ENCODE measurements at regions not wholly inside any gene's neighbourhood (a gene's known extent, or its start where the extent isn't known, plus 50 kb on each side); places are given as distances from the start of the nearest gene placed in this dataset.

DNA sequence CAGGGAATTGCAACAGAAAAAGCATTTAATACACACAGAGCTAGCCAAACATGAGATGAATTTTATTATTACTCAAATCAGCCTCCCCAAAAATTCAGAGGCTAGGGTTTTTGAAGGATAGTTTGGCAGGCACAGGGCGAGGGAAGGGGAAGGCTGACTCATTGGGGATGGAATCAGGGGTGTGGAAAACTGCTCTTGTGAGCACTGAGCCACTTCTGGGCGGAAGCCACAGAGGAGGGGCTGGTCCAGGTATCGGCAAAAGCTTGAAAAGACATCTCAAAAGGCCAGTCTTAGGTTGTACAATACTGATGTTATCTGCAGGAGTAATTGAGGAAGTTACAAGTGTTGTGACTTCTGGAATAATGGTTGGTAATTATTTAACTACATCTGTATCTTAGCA, 109.4 kb downstream of the TLR5 start:
- Histone ChIP-seq H4K8ac (ENCODE audit: low read depth in 2 of 2, low read length in 2 of 2) (no peak overlapping the region), H3K4me1 (ENCODE audit: control insufficient read depth, insufficient read depth, low read length) (no peaks in the 10 kb centered on the region), H3K36me3 (ENCODE audit: control insufficient read depth, insufficient read depth, low read length) (no peaks in the 10 kb centered on the region), H4K91ac (ENCODE audit: insufficient read depth, low read depth, low read length) (no peak overlapping the region), H2BK20ac (ENCODE audit: low read depth, low read length) (no peak overlapping the region), H3K4me3 (ENCODE audit: insufficient read depth, low read depth, low read length) (no peak overlapping the region), H3K79me1 (ENCODE audit: low read depth in 1 of 2, low read length in 2 of 2) (no peaks in the 10 kb centered on the region), H2AFZ (replicated peaks; ENCODE audit: low read length, poor library complexity) (no peak overlapping the region), H3K4me2 (ENCODE audit: low read depth, low read length) (no peak overlapping the region), H3K27me3 (ENCODE audit: control insufficient read depth, insufficient read depth, low read length) (peaks cover 17% of the 10 kb centered on the region), H3K27ac (ENCODE audit: insufficient read depth, low read length) (no peak overlapping the region), H3K23ac (ENCODE audit: low read depth, low read length) (no peak overlapping the region), H3K9ac (ENCODE audit: low read depth, low read length) (no peak overlapping the region), H2BK120ac (ENCODE audit: low read depth, low read length) (no peak overlapping the region), H3K4ac (ENCODE audit: low read depth, low read length) (no peak overlapping the region), H3K9me1 (ENCODE audit: insufficient read depth, low read length) (no peaks in the 10 kb centered on the region), H2BK15ac (ENCODE audit: low read depth, low read length) (no peak overlapping the region), H2BK5ac (ENCODE audit: low read depth, low read length, poor library complexity, severe bottlenecking) (no peak overlapping the region), H4K20me1 (ENCODE audit: insufficient read depth, low read length) (no peaks in the 10 kb centered on the region), H3K18ac (ENCODE audit: low read depth, low read length) (no peak overlapping the region), H3K56ac (ENCODE audit: extremely low read depth, insufficient read depth, low read length) (no peak overlapping the region), H3K14ac (replicated peaks; ENCODE audit: low read depth, low read length) (no peak overlapping the region), H4K5ac (ENCODE audit: low read depth, low read length) (no peak overlapping the region), H2AK5ac (ENCODE audit: low read depth, low read length) (no peak overlapping the region), H2AK9ac (replicated peaks; ENCODE audit: low read depth, low read length, poor library complexity) (no peak overlapping the region), H3K9me3 (ENCODE audit: control insufficient read depth, insufficient read depth, low read length) (no peaks in the 10 kb centered on the region)
- ATAC-seq (ENCODE audit: low read depth) (no peak), DNase-seq (no peak)
- ChIA-PET CTCF (no interaction called here), POLR2A (ENCODE audit: unreplicated experiment) (no interaction called here)
- in situ Hi-C loops (cut with MboI; ENCODE audit: low sequenced_read_pairs) (no loop called here), dilution Hi-C loops (cut with HindIII; ENCODE audit: low sequenced_read_pairs, unreplicated experiment) (no loop called here), intact Hi-C loops (cut with micrococcal nuclease) (no loop called here)
- no TSS peak for BruUV-seq (replicated peaks)
- WGBS, 2 experiments (ENCODE audit: extremely low coverage in 2 of 2, insufficient read length in 1 of 2): no CpG with 5 or more reads among the region's 3 CpGs
- TF ChIP-seq SMC3 (IDR thresholded peaks at IDR 0.05; ENCODE audit: low read depth, low read length) (no peak), RFX5 (IDR thresholded peaks at IDR 0.05; ENCODE audit: low read depth, low read length) (no peak), MAFK (IDR thresholded peaks at IDR 0.05; ENCODE audit: low read depth, low read length) (no peak), NFE2L2 (IDR thresholded peaks at IDR 0.05; ENCODE audit: low read depth, low read length) (no peak), MAZ (IDR thresholded peaks at IDR 0.05; ENCODE audit: borderline replicate concordance, low read depth, low read length) (no peak), RCOR1 (IDR thresholded peaks at IDR 0.05; ENCODE audit: insufficient replicate concordance, low read length) (no peak), MXI1 (IDR thresholded peaks at IDR 0.05; ENCODE audit: borderline replicate concordance, low read depth, low read length) (no peak), RAD21 (IDR thresholded peaks at IDR 0.05; ENCODE audit: low read length) (no peak)
